ENCODE measurements at regions not wholly inside any gene's neighbourhood (a gene's known extent, or its start where the extent isn't known, plus 50 kb on each side); places are given as distances from the start of the nearest gene placed in this dataset.

DNA sequence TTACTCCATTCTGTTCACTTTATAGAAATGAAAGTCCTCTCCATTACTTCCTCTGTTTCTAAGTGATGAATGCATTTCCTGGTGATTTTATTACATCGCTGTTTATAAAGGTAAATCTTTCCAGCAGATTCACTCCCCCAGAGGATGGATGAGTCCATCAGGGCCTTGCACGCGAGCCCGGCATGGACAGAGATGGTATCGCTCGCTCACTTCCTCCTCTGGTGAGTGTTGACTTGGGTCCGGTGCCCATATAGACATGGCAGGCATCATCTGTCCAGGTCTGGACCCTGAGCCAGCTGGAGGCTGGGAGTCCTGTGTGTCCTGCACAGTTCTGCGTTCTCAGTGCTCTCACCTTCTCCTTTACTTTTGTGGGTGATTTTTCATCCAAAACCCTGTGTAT is 733.6 kb upstream of the SALL3 start:
- TF ChIP-seq, protein P1, sequence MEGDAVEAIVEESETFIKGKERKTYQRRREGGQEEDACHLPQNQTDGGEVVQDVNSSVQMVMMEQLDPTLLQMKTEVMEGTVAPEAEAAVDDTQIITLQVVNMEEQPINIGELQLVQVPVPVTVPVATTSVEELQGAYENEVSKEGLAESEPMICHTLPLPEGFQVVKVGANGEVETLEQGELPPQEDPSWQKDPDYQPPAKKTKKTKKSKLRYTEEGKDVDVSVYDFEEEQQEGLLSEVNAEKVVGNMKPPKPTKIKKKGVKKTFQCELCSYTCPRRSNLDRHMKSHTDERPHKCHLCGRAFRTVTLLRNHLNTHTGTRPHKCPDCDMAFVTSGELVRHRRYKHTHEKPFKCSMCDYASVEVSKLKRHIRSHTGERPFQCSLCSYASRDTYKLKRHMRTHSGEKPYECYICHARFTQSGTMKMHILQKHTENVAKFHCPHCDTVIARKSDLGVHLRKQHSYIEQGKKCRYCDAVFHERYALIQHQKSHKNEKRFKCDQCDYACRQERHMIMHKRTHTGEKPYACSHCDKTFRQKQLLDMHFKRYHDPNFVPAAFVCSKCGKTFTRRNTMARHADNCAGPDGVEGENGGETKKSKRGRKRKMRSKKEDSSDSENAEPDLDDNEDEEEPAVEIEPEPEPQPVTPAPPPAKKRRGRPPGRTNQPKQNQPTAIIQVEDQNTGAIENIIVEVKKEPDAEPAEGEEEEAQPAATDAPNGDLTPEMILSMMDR (IDR thresholded peaks at IDR 0.05): no peak
- no peak for TF ChIP-seq POLR2A (IDR thresholded peaks at IDR 0.05)
